GM19452 (cell line): ENCODE measurements at regions not wholly inside any gene's neighbourhood (a gene's known extent, or its start where the extent isn't known, plus 50 kb on each side); places are given as distances from the start of the nearest gene placed in this dataset.
"Not testable (repeated sequence)": the region's sequence is repeated elsewhere in the genome, so short reads cannot be mapped to it uniquely, and the experiment has no call there.

ENCODE experiments used
- ATAC-seq: cut with Tn5 transposase; IDR thresholded peaks from one replicate; pipeline ENCODE4 v1.9.1; 2021; ENCODE audit not compliant: unreplicated experiment

DNA sequence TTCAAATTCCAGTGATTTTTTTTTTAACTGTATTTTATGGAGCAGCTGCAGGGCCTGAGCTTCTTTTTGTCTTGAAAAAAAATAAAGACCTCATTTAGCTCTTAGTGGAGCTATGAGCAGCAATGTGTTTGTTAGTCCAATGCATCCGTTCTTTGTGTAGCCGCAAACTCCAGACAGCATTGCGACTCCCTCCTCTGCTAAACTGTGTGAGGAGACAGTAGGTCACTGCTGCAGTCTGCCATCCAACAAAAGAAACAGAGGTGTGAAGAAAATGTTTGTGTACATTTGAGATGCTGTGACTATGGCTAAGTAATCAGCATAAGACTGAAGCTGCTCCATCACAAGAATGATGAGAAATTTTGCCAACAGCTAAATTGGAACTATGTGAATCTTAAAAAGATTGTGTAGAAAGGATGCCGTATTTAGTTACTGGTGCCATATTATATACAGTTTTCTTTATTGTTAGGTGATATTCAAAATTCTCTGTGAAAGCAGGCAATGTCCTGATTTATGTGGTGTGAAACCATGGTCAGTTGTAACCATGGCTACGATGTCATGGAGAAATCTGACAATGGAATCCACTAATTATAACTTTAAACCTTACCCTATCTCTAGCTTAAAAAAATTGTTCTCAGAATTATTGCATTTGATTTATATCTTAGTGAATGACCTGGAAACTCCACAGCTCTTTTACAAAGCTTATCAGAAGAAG lies 428.8 kb upstream of the EPHA7 start:
- ATAC-seq = no peak

DNA sequence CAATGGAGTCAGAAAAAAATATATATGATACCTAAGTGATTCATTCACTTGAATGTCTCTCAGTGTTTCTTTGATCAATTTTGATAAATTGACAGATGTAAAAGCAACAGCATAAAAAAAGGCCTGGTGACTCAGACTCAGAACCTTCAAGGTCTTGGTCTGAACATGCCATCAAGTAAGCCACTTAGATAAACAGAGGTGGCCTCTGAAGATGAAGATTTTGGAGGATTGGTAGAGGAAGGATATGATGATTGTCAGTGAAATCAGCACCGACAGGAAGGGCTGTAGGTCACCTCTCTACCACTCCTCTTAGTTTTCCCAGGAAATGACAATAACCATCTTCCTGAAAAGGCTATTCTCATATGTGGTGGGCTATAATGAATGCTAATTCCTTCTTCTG lies 422.8 kb upstream of the EPHA7 start:
- ATAC-seq = no peak

DNA sequence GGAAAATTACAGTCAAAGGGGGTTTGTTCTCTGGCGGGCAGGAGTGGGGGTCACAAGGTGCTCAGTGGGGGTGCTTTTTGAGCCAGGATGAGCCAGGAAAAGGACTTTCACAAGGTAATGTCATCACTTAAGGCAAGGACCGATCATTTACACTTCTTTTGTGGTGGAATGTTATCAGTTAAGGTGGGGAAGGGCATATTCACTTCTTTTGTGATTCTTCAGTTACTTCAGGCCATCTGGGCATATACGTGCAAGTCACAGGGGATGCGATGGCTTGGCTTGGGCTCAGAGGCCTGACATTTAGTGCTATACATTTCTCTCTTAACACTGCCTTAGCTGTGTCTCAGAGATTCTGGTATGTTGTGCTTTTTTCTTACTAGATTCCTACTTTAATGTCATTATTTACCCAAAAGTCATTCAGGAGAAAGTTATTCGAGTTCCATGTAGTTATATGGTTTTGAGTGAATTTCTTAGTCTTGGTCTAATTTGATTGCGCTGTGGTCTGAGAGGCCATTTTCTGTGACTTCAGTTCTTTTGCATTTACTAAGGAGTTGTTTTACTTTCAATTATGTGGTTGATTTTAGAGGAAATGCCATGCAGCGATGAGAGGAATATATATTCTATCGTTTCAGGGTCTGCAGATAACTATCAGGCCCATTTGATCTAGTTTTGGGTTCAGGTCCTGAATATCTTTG lies 416.2 kb upstream of the EPHA7 start:
- ATAC-seq = not testable (repeated sequence)

DNA sequence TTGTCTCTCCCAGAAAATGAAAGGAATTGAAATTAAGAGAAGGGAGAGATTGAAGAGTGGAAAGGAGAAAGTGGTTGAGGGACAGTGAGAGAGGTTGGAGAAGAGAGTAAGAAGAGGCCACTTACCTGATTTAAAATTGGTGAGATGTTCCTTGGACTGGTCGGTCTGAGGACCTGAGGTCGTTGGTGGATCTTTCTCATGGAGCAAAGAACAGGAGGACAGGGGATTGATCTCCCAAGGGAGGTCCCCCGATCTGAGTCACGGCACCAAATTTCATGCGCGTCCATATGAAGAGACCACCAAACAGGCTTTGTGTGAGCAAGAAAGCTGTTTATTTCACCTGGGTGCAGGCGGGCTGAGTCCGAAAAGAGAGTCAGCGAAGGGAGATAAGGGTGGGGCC lies 415.7 kb upstream of the EPHA7 start:
- ATAC-seq = not testable (repeated sequence)

DNA sequence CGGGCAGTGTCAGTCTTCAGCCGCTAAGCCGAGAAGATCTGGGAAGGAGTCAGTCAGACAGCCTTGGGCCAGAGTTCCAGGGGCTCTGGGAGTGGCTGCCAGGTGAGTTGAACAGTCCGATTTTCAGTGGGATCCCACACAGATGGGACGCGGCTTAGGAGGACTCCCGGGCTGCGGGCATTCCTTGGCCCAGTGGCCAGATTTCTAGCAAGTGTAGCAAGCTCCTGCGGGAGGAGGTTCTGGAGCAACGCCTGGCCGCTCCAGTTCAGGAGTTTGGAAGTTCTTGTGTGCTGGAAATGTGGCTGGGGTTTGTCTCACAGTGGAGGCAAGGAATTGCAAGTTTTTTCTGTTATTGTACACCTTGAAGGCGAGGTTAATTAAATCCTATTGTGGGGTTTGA lies 414.0 kb upstream of the EPHA7 start:
- ATAC-seq = not testable (repeated sequence)

DNA sequence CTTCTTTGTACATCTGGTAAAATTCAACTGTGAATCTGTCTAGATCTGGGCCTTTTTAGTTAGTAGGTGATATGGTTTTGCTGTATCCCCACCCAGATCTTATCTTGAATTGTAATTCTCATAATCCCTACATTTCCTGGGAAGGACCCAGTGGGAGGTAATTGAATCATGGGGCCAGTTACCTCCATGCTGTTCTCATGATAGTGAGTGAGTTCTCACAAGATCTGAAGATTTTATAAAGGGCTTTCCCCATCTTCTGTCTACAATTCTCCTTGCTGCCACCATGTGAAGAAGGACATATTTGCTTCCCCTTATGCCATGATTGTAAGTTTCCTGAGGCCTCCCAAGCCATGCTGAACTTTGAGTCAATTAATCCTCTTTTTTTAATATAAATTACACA lies 410.4 kb upstream of the EPHA7 start:
- not testable (repeated sequence) for ATAC-seq

DNA sequence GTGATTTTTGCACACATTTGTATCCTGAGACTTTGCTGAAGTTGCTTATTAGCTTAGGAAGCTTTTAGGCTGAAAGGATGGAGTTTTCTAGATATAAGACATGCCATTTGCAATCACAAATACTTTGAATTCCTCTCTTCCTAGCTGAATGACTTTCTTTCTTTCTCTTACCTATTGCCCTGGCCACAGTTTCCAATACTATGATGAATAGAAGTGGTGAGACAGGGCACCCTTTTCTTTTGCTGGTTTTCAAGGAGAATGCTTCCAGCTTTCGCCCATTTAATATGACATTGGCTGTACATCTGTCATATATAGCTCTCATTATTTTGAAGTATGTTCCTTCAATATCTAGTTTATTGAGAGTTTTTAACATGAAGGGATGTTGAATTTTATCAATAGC lies 409.6 kb upstream of the EPHA7 start:
- no peak for ATAC-seq

DNA sequence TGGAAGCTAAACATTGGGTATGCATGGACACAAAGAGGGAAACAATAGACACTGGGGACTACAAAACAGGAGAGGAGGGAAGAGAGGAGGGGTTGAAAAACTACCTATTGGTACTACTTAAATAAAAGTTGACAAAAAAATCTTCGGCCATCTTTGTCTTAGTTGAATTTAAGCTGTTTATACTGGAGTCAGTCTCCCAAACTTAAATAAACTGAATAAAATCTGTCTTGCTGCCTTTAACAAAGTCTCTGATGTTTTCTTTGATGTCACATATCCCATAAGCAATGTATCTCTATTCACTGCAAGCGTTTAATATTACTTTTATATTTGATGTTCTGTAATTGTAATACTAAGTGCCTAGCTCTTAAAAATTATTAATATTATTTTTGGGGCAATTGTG lies 409.2 kb upstream of the EPHA7 start:
- ATAC-seq = no peak

DNA sequence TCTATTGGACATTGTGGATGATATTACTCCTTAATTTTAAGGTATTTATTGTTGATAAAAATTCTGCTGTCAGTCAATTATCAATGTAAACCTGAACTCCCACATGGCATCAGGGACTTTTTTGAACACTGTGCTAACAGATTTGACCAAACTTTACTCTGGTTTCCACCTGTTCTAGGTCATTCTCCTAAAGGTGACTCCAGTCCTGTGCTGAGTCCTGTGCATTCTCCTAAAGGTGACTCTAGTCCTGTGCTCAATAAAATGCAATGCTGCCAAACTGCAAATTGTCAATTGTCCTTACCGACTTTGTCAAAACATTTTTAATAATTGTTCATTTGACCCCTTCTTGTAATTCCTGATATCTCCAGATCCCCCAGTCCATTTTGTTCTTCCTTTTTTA lies 408.4 kb upstream of the EPHA7 start:
- ATAC-seq = no peak

DNA sequence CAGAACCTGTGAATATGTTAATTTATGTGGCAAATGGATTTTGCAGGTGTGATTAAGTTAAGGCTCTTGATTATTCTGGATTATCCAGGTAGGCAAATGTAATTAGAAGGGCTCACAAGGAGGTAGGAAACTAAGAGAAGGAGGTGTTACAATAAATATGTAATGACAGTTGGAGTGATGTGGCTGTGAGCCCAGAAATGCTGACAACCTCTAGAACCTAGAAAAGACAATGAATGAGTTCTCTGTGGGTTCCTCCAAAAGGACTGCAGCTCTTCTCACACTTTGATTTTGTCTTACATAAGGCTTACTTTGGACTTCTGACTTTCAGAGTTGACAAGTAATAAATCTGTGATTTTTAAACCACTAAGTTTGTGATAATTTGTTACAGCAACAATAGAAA lies 406.6 kb upstream of the EPHA7 start:
- ATAC-seq = no peak

DNA sequence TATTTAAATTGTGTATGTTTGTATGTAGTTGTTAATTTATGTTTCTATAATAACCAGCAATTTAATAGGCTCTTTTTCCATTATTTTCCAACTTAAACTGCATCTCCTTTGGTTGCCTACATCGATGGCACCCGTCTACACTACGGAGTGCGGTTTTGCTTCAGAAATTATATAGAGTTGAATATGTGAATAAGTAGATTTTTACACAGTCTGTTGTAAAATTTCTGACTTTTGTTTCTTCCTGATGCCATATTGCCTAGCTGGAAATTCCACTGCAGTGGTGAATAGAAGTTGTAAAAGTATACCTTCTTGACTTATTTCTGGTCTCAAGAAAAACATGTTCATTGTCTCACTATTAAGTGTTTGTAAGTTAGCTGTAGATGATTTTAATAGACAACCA lies 404.1 kb upstream of the EPHA7 start:
- no peak for ATAC-seq

DNA sequence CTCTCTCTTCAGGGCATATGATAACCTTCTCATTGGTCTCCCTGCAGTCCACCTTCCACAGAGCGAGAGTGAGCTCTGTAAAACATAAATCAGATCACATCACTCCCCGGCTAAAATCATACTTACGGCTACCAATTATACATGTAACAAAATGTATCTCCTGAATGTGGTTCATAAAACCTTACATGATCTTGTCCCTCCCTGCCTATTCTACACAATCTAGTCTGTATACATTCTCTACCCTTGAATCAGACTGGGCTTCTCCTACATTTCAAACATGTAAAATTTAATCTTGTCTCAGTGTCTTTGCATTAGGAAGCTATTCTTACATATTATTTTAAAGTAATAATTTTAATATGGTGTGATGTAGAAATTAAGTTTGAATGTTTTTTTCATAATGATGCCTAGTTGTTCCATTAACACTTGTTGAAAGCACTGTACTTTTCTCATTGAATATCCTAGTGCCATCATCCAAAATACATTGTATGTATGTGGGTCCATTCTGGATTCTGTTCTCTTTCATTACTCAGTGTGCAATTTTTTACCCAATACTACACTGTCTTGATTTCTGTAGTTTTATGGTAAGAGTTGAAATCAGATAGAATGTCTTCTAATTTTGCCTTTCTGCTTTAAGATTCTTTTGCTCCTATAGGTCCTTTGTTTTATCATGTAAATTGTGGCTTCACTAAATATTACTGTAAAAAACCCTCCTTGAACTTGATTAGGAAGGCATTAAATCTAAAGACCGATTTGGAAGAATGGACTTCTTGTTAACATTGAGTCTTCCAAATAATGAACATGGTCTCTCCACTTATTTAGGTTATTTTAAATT lies 403.3 kb upstream of the EPHA7 start:
- ATAC-seq = no peak

DNA sequence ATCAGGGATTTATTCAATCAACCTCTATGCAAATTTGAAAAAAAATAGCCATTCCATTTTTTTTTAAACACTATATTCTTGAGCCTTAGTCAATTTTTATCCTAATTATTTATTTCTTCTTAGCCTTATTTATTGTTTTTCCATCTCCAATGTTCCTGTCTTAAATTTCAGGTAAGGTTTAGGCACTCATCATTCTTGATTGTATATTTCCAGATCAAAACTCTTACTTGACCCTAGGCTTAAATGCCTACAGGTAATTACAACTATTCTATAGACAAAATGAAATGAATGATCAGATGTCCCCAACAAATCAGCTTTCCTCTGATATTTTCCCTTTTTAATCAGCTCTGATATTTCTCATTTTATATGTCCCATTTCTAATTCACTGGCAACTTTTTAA lies 402.6 kb upstream of the EPHA7 start:
- no peak for ATAC-seq

DNA sequence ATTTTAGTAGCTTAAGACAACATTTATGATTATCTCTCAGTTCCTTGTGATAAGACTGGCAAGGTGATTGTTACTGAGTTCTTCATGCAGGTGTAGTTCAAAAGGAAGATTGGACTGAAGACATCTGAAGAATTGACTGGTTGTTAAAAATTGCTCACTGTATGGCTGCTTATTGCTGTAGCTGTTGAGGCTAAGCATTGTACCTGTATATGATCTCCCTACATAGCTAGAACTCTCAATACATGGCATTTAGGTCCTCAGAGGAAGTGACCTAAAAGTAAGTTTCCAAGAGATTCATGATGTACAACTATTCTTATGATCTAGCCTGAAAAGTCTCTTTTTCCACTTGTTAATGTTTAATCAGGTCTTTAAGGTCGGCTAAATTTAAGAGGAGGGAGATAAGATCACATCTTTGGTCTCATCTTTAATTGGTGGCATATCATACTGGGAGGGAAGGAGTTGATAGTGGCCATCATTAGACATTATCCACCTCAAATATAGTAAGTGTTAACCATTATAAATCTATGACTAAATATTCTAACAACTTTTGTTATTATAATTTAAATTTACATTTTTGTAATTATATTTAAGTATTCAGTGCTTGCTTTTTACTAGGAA lies 401.2 kb upstream of the EPHA7 start:
- no peak for ATAC-seq

DNA sequence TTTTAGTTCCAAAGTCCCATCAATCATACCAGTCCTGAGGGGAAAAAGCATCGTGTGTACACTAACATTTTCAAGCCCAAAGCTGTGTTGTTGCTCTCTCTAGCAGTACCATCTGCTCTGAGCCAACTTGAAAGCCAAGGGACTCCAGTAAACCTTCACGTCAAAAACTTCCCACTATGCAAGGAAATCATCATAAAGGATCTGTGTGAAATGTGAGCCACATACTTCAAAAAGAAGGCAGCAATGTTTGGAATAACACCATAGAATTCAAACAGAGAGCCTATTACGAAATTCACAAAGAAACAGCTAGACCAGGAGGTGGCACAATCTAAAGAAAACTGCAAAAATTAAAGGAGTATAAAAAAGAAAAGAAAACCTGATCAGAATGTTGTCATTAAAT lies 399.8 kb upstream of the EPHA7 start:
- ATAC-seq = no peak

DNA sequence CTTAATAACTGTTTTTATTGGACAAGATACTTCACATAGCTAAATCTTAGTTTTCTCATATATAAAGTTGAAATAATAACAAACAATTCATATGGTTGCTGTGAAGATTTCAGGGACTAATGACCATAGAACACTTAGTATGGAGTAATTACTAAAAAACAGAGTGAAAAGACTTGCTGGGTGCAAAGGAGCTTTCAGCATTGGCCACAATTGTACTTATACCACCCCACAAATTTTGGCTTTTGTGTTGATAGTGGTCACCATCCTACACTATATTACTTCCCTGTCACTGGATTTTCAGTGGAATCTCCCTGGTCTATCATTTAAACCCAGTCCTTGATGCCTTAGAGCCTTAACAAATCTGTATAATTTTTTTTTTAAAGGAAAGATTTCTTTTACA lies 398.6 kb upstream of the EPHA7 start:
- ATAC-seq = no peak

DNA sequence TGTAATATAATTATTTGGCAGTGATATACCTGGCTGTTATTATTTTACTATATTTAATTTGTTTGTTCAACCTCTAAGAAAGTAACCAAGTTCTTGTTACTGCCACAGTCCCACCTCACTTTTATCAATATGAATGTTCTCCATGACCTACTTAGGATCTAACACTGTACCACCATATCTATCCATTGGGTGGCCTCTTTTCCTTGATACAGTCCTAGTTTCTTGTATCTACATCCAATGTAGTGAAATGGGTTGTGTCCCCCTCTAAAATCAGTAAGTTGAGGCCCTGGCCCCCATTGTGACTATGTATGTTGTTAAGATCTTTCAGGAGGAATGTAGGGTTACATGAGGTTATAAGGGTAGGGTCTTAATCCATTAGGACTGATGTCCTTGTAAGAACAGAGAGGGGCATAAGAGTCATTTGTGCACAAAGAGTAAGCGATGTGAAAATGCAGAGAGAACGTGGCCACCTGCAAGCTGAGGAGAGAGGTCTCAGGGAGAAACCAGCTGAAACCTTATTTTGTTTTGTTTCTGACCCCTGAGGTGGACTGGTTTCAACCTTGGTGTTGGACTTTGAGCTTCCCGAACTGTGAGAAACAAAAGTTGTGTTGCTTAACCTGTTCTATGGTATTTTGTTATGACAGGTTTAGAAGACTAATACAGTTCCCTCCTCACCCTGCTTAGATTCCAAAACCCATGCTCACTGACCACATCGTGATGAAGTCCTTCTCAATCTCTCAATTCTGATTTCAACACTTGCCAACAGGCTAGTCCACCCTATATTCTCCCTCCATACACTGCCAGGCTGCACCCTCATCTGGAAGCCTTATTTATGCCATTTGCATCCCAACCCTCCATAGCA lies 387.3 kb upstream of the EPHA7 start:
- no peak for ATAC-seq

DNA sequence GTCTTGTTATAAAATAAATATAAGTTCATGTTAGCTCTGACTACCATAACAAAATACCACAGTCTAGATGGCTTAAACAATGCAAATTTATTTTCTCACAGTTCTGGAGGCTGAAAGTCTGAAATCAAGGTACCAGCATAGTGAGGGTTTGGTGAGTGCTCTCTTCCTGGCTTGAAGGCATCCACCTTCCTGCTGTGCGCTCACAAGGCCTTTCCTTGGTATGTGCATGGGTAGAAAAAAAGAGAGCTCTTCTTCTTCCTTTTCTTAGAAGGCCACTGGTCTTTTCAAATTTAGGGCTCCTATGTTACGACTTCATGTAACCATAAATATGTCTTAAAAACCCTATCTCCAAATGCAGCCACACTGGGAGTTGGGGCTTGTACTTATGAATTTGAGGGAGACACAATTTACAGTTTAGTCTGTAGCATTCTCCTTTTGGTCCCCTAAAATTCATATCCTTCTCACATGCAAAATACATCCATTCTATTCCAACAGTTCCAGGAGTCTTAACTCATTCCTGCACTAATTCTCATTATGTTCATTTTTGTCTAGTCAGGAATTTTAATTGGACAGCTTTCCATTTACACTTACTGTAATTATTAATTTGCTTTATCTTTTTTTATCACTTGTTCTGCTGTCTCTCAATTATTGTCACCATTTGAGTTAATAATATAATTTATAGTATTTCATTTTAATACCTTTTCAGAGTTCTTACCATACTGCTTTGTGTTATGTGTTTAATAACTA lies 381.9 kb upstream of the EPHA7 start:
- ATAC-seq = no peak

DNA sequence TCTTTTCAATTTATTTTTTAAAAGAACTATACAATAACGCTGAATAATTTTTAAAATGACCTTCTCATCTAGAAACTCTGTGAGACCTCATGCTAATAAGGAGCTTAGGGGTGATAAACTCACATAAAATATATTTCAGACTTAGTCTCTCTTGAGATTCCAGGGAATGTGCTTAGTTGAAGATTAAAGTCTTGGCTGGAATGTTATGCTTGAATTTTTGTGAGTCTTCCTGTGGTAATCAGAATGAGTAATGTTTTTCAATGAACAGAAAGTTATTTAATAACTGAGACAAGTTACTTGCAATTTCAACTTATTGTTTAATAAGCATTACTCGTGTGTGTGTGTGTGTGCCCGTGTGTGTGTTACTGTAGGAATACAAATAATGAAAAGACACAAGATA lies 379.9 kb upstream of the EPHA7 start:
- no peak for ATAC-seq

DNA sequence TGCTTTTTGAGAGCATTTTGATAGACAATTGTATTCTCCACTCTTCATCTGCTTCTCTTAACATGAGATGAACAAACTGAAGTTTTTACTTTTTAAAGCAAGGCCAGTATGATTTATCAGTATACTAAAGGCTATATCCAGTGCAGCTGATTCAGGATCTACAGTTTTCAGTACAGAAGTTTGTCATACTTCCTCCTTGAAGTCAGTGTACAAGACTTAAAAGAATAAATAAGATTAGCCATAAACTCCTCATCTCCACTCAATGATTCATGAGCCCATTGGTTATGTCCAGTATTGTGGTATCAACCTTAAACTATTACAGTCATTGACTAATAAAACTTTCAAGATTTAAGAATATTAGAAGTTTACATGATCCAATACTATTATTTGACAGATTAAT lies 374.8 kb upstream of the EPHA7 start:
- ATAC-seq = no peak
